T-helper 2 cell (primary cell): ENCODE measurements at regions not wholly inside any gene's neighbourhood (a gene's known extent, or its start where the extent isn't known, plus 50 kb on each side); places are given as distances from the start of the nearest gene placed in this dataset.

ENCODE experiments used
- DNase-seq, 5 experiments: peaks; one replicate each; pipeline versions ENCODE4 v3.0.0 to v3.0.0-alpha.2; 2012 to 2022

DNA sequence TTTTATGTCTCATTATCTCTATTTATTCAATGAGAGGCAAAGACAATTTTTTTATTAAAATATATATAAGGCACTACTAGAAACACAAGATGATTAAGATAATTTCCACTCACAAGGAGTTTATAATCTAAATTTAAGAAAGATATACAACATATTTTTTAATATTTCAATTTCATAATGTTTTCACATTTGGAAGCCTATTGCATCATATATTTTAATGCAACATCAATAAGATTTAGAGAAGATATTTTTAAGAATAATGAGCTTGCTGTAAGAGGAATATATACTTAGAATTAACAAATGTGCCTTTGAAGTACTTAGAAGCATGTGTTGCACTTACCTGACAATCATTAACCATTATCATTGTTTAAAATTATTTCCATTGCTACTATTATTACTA, 597.7 kb upstream of the BTBD3 start:
- no peak for DNase-seq

DNA sequence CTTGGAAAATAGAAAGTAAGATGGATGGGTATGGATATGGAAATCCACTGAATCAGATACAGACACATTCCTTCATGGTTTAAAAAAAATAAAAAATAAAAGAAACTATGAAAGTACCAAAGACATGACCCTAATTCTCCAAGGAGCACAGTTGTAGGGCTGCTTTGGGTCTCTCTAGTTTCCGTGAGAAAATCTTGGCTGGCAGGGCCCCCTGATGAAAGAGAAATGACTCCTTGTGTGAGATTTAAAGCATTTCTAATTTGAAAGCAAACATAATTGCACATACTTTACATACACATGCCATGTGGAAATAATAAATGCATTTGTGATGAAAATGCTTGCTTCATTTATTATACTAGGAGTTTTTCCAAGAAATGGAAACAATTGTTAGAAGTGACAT, 593.9 kb upstream of the BTBD3 start:
- DNase-seq, result no peak

DNA sequence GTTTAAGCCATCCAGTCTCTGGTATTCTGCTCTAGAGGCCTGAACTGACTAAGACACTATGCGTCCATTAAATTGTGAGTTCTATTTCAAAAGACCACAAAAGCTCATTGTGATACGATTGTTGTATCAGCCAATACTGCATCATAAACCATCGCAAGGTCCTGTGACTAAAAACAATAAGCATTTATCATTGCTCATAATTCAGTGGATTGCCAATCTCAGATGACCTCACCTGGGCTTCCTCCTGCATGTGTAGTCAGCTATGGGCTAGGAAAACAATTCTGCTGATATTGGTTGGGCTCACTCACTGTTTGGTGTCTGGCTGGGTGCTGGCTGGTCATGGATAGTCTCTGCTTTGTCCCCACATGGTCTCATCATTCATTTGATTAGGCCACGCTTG, 592.7 kb upstream of the BTBD3 start:
- DNase-seq, result no peak

DNA sequence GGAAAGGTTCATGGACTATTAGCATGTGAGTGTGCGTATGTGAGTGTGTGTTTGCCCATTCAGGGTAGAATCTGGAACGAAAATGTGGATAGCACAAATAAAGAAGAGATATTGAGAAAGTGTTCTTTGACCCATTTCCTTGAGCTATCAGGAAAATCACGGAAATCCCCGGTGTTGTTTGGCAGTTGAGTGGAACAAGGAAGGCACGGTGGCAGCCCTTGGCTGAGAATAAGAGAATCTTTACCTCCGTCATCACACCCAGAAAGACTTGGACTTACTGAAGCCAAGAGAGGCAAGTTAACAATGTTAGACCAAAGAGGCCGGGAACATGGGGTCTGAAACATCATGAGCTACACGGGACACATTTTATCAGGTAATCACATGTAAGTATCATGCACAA, 588.9 kb upstream of the BTBD3 start:
- DNase-seq, result no peak

DNA sequence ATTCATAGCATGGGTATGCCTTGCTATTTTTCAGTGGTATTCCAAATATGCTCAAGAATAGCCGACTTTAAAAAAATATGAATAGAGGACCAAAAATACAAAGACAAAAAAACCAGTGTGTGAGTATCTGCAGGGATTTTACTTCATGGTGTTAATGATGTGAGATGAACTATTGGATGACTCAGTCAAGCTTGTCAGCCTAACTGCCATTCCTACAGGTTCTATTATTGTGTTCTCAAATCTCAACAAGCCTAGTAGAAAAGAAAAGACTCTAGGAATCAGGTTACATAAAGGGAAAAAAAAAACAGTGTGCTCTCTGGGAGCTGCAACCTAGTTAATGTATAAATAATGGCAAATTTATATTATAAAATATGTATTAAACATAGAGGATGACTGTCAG, 588.4 kb upstream of the BTBD3 start:
- DNase-seq, result no peak

DNA sequence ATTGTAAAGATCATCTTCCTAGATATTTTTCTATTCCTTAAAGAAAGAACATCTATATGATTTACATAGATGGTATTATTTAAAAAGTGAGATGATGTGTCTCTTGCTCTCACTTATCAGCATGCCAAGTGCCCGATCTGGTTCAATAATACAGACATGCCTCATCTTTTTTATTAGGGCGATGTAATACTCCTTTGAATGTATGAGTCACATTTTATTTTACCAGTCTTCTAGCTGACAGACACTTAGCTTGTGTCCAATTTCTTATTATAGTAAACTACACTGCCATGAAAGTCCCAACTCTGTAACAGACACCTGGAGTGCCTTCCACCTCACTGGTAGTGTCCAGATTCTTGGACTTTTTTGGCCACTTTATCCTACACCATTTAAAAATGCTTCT, 586.6 kb upstream of the BTBD3 start:
- DNase-seq, result no peak

DNA sequence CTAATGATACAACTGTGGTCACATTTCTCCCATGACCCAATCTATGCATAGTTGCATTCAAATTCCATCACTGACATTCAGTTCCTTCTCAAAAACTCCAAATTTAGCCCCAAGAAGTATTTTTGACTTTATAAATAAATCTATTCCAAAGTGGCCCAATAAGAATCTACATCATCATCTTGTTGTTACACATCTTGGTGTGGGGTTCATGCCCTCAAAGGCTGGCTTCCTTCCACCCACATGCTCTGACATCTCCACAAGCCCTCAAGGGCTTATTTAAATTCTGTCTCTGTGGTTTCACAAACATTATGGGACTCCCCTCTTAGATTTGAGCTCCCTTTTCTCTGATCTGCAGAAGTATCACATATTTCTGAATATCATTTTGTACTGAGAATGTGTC, 585.3 kb upstream of the BTBD3 start:
- DNase-seq, result no peak

DNA sequence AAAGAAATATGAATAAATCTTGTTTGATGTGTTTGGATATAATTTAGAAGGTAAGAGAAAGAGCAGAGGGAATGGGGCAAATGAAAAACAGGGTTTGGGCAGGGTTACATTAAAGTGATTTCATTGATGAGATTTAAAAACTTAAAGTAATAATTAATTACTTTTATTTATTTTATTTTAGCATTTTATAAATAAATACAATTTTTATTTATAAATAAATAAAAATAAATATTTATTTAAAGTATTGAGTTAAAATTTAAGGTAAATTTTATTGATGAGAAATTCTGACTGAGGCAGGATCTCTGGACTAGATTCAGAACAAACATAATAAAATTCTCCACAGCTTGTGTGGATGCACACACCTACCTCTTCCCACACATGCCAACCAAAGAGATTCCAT, 584.1 kb upstream of the BTBD3 start:
- DNase-seq, result no peak

DNA sequence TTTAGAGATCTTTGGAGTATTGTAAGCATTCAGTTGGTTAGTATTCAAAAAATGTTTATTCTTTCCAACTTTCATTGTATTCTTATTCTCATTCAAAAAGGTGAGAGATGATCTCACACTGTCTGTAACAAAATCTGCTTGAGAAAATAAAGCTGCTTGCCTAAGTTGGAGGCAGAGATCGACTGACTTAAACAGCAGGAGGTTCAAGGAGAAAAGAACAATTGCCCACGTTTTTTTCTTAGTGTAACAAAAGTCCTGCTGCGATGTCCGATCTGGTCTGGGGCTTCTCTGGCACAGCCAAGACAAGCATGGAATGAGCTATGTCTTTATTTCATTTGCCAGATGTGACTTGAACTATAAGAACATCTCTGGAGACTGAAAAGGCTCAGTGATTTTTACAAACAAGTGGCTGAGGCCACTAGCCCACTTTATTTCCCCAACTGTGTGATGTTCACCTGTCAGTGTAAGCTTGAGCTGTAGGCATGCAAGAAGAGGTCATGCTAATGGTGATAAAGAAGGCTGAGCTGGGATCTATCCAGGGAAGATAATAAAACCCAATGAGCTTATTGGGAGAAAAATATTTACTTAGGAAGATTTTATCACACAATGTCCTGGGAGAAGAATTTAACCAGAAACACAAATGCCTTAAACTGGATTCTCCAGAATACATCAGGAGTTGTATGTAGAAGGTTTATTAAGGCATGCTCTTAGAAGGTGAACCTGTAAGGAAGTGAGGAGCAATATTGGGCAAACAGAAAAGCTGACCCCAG, 580.1 kb upstream of the BTBD3 start:
- no peak for DNase-seq

DNA sequence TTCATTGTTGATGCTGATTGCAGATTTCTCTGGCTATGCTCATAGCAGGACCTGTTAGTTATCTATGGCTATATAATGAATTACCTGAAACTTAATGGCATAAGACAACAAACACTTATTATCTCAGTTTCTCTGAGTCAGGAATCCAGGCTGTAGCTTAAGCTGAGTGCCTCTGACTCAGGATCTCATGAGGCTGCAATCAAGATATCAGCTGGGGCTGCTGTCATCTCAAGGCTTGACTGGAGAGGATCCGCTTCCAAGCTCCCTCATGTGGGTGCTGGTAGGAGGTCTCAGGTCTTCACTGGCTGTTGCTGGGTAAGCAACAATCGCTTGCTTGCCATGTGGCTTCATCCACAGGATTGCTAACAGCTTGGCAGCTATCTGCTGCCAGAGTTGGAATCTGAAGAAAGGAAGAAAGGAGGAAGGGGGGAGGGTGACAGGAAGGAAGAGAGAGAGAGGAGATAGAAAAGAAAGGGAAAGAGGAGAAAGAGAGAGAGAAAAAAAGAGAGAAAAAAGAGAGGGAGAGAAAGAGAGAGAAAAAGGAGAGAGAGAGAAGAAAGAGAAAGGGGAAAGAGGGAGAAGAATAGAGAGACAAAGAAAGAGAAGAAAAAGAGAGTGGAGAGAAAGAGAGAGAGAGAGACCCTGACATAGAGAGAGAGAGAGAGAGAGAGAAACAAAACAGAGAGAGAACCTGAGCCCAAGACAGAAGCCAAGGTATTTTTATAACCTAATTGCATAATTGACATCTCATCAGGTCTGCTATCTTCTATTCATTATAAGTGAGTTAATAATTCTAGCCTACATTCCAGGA, 579.0 kb upstream of the BTBD3 start:
- DNase-seq, result no peak

DNA sequence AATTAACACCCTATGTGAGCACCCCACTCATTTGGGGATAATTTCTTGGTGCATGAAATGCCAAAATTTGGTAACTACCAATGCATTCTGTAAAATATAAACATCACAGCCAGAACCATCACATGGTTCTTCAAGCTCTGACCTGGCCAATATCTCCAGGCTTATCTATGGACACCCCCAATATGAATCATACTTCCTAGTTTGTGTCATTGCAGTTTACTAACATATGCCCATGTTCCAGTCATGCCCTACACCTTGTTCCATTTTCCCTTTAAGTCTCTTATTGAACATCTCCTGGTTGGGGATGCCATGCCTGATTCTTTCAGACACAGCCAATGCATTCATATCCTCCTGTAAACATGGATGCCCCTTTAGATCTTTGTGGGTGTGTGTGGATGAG, 572.8 kb upstream of the BTBD3 start:
- no peak for DNase-seq

DNA sequence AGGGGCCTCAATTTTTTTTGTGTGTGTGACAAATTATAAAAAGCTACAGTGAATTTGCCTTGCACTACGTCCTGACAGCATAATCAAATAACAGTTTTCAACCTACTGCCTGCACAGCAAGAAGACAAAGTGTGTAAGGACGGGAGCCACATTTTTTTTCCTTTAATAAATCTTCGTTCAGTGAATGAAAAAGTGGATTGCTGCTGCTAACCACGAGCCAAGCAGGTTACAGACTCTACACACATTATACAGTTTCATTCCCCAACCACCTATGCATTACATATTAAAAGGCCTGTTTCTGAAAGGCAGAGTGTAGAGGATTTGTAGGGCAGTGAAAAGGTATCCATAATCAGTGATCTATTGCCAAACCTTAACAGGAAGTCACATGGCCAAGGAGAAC, 570.0 kb upstream of the BTBD3 start:
- DNase-seq, result no peak

DNA sequence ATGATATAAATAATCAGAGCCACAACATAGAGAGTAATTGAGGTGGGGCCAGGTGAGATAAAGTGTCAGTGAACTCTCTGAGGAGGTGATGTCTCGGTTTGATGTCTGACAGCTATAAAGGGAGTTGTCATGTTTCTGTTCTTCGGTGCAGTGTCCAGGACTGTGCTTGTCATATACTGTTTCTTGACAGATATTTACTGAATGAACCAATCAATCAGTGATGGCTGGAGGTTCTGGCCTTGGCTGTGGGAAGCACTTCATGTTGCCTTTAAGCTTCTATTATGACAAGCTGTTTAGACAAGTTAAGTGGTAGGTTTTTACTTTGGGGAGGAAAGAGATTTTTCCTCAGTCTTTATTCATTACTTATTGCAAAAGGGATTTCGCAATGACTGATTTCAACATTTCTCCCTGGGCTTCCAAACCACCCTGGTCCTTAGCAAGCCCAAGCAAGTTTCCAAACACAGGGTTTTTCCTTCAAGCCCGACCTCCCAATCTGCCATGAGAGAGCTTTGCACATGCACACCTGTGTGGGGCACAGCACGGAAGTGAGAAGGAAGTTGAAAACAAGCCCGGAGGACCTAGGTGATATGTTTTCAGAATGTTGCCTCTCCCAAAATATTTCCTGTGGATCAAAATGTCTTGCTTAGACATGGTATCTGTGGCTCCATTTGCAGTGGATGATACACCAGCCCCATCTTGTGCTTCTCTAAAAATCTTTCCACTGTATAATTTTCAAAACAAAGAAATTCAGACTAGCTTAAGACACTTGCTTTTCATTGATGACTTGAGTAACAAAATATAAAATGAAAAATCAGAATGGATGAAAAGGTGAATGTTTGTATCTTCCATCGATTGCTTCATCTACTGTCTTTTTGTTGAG, 567.3 kb upstream of the BTBD3 start:
- DNase-seq, result no peak

DNA sequence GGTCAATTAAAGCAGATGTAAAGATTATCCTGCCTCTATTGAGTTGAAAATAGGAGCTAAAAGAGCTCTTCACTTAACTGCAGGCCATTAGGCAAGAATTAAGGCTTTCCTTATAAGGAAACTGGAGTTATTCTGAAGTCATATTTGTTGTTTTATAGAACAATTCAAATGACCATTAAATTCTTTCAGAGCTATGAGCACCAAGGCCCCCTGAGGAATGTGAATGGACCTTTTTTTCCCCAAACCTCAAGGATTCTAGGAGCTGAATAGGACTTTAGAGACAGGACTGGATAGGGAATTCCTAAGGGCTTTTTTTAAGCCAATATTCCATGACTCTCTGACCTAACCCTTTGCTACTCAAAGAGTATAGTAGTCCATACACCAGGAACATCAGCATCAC, 565.7 kb upstream of the BTBD3 start:
- DNase-seq, result no peak

DNA sequence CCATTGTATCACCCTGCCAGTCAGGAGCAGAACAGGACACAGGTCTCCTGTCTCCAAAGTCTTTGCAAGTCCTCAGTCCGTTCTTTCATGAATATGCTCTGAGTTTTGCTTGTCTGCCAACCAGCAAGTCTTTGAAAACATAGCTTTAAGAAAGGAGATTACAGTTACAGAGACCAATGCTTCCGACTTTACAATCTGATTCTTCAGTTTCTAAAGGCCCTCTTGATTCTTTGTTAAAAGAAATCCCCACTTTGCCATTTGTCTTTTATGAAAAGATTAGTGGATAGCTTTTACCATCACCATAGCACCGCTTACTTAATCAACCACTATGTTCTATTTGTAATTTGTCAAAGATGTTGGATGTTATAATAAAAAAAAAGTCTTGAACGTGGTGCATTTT, 562.8 kb upstream of the BTBD3 start:
- DNase-seq, result no peak

DNA sequence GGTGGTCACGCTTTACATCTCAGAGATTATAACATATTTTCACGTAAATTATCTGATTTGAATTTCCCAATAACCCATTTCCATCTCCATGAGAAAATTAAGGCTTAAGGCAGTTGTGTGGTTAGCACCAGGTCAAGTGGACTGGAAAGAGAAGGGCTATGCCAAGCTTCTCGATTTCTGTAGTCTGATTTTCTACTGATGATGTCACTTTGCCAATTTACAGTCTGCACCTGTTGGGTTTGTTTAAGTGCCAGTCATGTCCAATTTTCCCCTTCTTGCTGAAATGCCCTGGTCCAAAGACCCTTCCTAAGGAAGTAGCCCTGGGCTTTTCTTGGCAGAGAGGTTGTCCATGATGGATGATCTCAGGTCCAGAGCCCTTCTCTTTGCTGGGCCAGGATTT, 562.3 kb upstream of the BTBD3 start:
- DNase-seq, result no peak

DNA sequence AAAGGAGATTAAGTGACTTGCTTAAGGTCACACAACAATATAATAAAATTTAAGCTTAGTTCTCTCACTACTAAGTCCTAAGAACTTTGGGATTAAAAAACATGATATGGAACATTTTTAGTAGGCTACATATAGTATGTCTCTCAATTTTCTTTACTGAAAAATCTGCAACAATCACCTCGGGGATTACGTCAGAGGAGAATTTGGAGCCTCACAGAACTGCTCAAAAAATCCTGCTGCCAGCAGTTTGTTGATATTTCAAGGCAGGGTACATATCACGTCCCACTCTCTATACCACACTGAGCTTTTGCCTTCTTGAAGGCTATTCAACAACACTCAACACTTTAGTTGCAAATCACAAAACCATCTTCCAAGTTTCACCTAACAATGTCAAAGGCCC, 561.6 kb upstream of the BTBD3 start:
- no peak for DNase-seq

DNA sequence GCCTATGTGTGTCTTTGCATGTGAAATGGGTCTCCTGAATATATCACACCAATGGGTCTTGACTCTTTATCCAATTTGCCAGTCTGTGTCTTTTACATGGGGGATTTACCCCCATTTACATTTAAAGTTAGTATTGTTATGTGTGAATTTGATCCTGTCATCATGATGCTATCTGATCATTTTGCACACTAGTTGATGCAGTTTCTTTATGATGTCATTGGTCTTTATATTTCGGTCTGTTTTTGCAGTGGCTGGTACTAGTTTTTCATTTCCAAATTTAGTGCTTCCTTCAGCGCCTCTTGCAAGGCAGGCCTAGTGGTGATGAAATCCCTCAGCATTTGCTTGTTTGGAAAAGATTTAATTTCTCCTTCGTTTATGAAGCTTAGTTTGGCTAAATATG, 555.2 kb upstream of the BTBD3 start:
- DNase-seq, result no peak

DNA sequence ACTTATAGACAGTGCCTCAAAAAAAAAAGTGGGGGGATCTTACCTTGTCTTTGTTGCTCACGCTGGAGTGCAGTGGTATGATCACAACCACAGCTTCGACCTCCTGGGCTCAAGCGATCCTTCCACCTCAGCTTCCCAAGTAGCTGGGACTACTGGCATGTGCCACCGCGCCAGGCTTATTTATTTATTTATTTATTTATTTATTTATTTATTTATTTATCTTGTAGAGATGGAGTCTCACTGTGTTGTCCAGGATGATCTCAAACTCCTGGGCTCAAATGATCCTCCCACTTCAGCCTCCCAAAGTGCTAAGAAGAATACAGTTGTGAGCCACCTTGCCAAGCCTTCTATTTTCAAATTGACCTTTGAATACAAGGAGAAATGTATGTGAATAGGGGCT, 553.0 kb upstream of the BTBD3 start:
- no peak for DNase-seq

DNA sequence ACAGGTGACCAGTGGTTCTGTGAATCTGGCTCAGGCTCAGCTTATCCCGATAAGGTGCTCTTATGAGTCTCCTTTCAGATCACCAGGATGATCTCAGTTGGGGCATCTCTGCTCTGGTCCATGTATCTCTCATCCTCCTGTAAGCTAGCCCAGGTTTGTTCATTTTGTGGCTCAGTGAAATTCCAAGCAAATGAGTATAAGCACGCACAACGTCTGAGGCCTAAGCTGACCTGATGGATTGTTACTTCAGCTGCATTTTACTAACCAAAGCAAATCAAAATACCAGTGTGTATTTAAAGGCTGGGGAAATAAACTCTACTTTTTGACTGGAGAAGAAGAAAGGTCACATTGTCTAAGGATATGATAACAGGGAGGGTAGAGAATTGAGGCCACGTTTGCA, 551.0 kb upstream of the BTBD3 start:
- no peak for DNase-seq

DNA sequence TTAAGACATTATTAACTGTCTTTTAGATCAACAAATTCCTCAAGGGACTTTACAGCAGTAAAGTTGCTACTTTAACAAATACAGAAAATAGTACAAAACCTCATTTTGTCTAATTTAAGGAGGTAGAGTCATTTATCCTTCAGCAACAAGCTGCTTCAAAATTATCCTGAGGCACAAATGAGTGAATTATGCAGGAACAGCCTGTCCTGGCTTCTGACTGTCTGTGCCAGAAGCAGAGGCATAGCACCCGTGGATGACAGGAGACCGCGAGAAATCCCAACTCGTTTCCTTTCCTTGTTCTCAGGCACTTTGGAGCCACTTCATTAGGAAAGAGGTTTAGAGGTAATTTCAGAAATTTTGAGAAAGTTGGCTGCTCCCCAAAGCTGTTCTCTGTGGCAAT, 549.2 kb upstream of the BTBD3 start:
- DNase-seq, result no peak

DNA sequence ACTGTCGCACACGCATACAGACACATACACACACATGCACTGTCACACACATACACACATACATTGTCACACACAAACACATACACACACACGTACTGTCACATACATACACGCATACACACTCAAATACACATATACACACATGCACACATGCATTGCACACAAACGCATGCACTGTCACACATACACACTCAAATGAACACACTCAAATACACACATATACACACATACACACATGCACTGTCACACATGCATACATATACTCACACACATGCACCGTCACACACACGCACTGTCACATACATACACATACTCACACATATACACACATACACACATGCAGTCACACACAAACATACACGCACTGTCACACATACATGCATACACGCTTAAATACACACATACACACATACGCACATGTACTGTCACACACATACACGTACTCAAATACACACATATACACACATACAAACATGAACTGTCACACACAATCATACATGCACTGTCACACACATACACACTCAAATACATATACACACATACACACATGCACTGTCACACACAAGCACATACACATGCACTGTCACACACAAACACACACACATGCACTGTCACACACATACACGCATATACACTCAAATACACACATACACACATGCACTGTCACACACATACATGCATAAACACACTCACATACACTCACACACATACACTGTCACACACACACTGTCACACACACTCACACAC, 548.6 kb upstream of the BTBD3 start:
- no peak for DNase-seq

DNA sequence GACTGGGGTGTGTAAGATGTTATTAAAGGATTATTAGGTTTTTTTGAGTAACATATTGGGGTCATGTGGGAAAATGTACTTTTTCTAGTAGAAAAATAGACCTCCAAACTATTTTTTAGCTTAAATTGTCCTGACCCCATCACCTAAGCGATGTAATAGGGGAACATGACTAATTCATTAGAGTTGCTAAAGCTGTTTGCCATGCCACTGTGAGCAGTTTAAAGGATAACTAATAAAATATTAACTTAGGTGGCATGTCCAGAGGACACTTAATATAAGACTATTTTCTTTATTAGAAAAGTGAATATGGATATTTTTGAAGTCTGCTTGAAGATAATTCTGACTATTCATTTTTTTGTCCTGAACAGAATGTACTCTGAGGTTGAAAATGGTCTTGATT, 545.9 kb upstream of the BTBD3 start:
- DNase-seq, result no peak
